SJSA1 (cell line): ENCODE measurements at regions not wholly inside any gene's neighbourhood (a gene's known extent, or its start where the extent isn't known, plus 50 kb on each side); places are given as distances from the start of the nearest gene placed in this dataset.
"Not testable (repeated sequence)": the region's sequence is repeated elsewhere in the genome, so short reads cannot be mapped to it uniquely, and the experiment has no call there.

ENCODE experiments used
- DNase-seq, 2 experiments: peaks; one replicate each; pipeline ENCODE4 v3.0.0-alpha.2; 2015 to 2020; ENCODE audit warnings: low spot score in 2 of 2, low read depth in 1 of 2
- H3K27ac ChIP-seq: fragments of 250-450 bp; sonication (Bioruptor Pico); 2 replicates; pipeline ENCODE4 v1.5.1; 2020; ENCODE audit warnings: mild to moderate bottlenecking, moderate library complexity
- H3K27me3 ChIP-seq: fragments of 250-450 bp; sonication (Bioruptor Pico); replicated peaks from 2 replicates; pipeline ENCODE4 v1.5.1; 2020; ENCODE audit warnings: mild to moderate bottlenecking, moderate library complexity
- H3K36me3 ChIP-seq: fragments of 250-450 bp; sonication (Bioruptor Pico); 2 replicates; pipeline ENCODE4 v1.5.1; 2020; ENCODE audit warnings: mild to moderate bottlenecking
- H3K4me1 ChIP-seq: fragments of 250-450 bp; sonication (Bioruptor Pico); replicated peaks from 2 replicates; pipeline ENCODE4 v1.6.1; 2021; ENCODE audit warnings: mild to moderate bottlenecking
- H3K4me3 ChIP-seq: fragments of 250-450 bp; sonication (Bioruptor Pico); 2 replicates; pipeline ENCODE4 v1.5.1; 2020; ENCODE audit warnings: mild to moderate bottlenecking
- H3K9me3 ChIP-seq: fragments of 250-450 bp; sonication (Bioruptor Pico); replicated peaks from 2 replicates; pipeline ENCODE4 v1.5.1; 2020; ENCODE audit warnings: mild to moderate bottlenecking

GRCh38 chr18:14190776-14191442 lies 58.7 kb upstream of the ZNF519 start:
- H3K27me3 ChIP-seq, DNase-seq, H3K4me3 ChIP-seq, H3K36me3 ChIP-seq, H3K9me3 ChIP-seq, H3K27ac ChIP-seq, H3K4me1 ChIP-seq: not testable (repeated sequence)

- H3K27me3 ChIP-seq, result no peaks in the 10 kb centered on the region
- H3K4me1 ChIP-seq, result no peaks in the 10 kb centered on the region
- no peaks in the 10 kb centered on the region for H3K36me3 ChIP-seq
- no peak overlapping the region for H3K4me3 ChIP-seq
- H3K9me3 ChIP-seq, result no peaks in the 10 kb centered on the region
- H3K27ac ChIP-seq, result no peak overlapping the region
- peak in 1 of 2 experiments; percentile 2 for DNase-seq
These were observed 57.6 kb upstream of the ZNF519 start for GRCh38 chr18:14189858-14190257.

- DNase-seq, result peak in 1 of 2 experiments; percentile 3
These were observed 56.6 kb upstream of the ZNF519 start for GRCh38 chr18:14188751-14189406.

More at GRCh38 chr18:14188751-14189406, 56.6 kb upstream of the ZNF519 start:
- H3K4me1 ChIP-seq, H3K9me3 ChIP-seq, H3K27me3 ChIP-seq, H3K36me3 ChIP-seq, H3K4me3 ChIP-seq, H3K27ac ChIP-seq: not testable (repeated sequence)
